H1 (cell line): ENCODE measurements at regions not wholly inside any gene's neighbourhood (a gene's known extent, or its start where the extent isn't known, plus 50 kb on each side); places are given as distances from the start of the nearest gene placed in this dataset.

Experiments
- CTCF ChIA-PET: fragments of 300-600 bp; sonication (Branson Sonifier 250); formaldehyde crosslinking; loops from one replicate; lab custom pipeline; 2021; ENCODE audit not compliant: partially characterized antibody; lab: Charles Lee
- POLR2A ChIA-PET: fragments of 300-600 bp; sonication (Branson Sonifier 250); formaldehyde crosslinking; loops from one replicate; lab custom pipeline; 2021; ENCODE audit warnings: inconsistent platforms; ENCODE audit not compliant: partially characterized antibody; lab: Charles Lee
- DNase-seq, 2 experiments: peaks; one replicate each; pipeline versions ENCODE4 v3.0.0 to v3.0.0-alpha.2; 2010 to 2022; ENCODE audit warnings: low spot score in 2 of 2, low read depth in 1 of 2, mixed read lengths in 1 of 2
- FAIRE-seq: peaks from 2 replicates; lab custom pipeline; 2011; peaks lifted over from hg19 to GRCh38; lab: Jason Lieb, UNC
- H2AFZ ChIP-seq: 2 replicates; pipeline ENCODE4 v1.8.1; 2012; ENCODE audit warnings: low read length, inconsistent platforms
- H2AK5ac ChIP-seq: 2 replicates; pipeline ENCODE4 v1.6.1; 2013; ENCODE audit warnings: low read depth, low read length
- H2BK120ac ChIP-seq: replicated peaks from 2 replicates; pipeline ENCODE3; 2013; ENCODE audit warnings: low read depth, low read length, inconsistent platforms
- H2BK12ac ChIP-seq: 2 replicates; pipeline ENCODE4 v1.6.1; 2013; ENCODE audit warnings: low read depth, low read length
- H2BK15ac ChIP-seq: 2 replicates; pipeline ENCODE4 v1.6.1; 2013; ENCODE audit warnings: low read length
- H2BK20ac ChIP-seq: 2 replicates; pipeline ENCODE4 v1.6.1; 2013; ENCODE audit warnings: low read length
- H2BK5ac ChIP-seq: 2 replicates; pipeline ENCODE4 v1.6.1; 2013; ENCODE audit warnings: low read depth, low read length
- H3K14ac ChIP-seq: 2 replicates; pipeline ENCODE4 v1.6.1; 2013; ENCODE audit warnings: inconsistent platforms; ENCODE audit not compliant: insufficient read length
- H3K18ac ChIP-seq: 2 replicates; pipeline ENCODE4 v1.6.1; 2013; ENCODE audit warnings: low read length; ENCODE audit errors: extremely low read depth
- H3K23ac ChIP-seq: 2 replicates; pipeline ENCODE4 v1.6.1; 2013; ENCODE audit warnings: inconsistent platforms; ENCODE audit not compliant: insufficient read length
- H3K23me2 ChIP-seq: 2 replicates; pipeline ENCODE4 v1.6.1; 2013; ENCODE audit warnings: low read depth, low read length
- H3K27ac ChIP-seq: 2 replicates; pipeline ENCODE4 v1.6.1; 2011; ENCODE audit warnings: low read depth, low read length, inconsistent platforms
- H3K27me3 ChIP-seq, 4 experiments: replicated peaks in 1 of 4; 1 replicate in 1 of 4; 2 replicates in 3 of 4; pipeline versions ENCODE4 v1.6.1 to v1.8.1; 2011 to 2013; ENCODE audit warnings: low read length in 3 of 4, mild to moderate bottlenecking in 3 of 4, inconsistent platforms in 2 of 4, mixed read lengths in 2 of 4, moderate library complexity in 1 of 4; ENCODE audit not compliant: control insufficient read depth in 3 of 4, insufficient read depth in 3 of 4; ENCODE audit errors: extremely low read depth in 1 of 4
- H3K36me3 ChIP-seq, 4 experiments: 2 replicates each; pipeline versions ENCODE4 v1.6.1 to v1.8.1; 2011 to 2013; ENCODE audit warnings: mild to moderate bottlenecking in 4 of 4, low read length in 3 of 4, moderate library complexity in 2 of 4, control low read depth in 1 of 4, inconsistent platforms in 1 of 4; ENCODE audit not compliant: insufficient read depth in 4 of 4, control insufficient read depth in 2 of 4
- H3K4ac ChIP-seq: replicated peaks from 2 replicates; pipeline ENCODE3; 2013; ENCODE audit warnings: low read length, low read depth, mixed read lengths, inconsistent platforms; ENCODE audit not compliant: insufficient read length
- H3K4me1 ChIP-seq, 4 experiments: replicated peaks in 1 of 4; 1 replicate in 1 of 4; 2 replicates in 3 of 4; pipeline versions ENCODE4 v1.6.1 to v1.8.1; 2011 to 2013; ENCODE audit warnings: low read length in 3 of 4, inconsistent platforms in 2 of 4, mixed read lengths in 1 of 4; ENCODE audit not compliant: insufficient read depth in 4 of 4, control insufficient read depth in 3 of 4
- H3K4me2 ChIP-seq, 2 experiments: 2 replicates each; pipeline versions ENCODE4 v1.6.1 to v1.8.1; 2011 to 2013; ENCODE audit warnings: low read depth in 2 of 2, low read length in 2 of 2, control low read depth in 1 of 2, inconsistent platforms in 1 of 2, mild to moderate bottlenecking in 1 of 2; ENCODE audit not compliant: insufficient read depth in 1 of 2
- H3K4me3 ChIP-seq, 4 experiments: fragments of 200-600, 300-600 bp in 1 of 4; sonication (generic), shearing (Covaris generic), sonication (Bioruptor Twin) in 1 of 4; 2 replicates each; pipeline versions ENCODE4 v1.5.1 to v1.8.1; 2011 to 2016; ENCODE audit warnings: low read length in 4 of 4, low read depth in 3 of 4, control low read depth in 2 of 4, inconsistent platforms in 2 of 4, mild to moderate bottlenecking in 2 of 4, mixed read lengths in 1 of 4, moderate library complexity in 1 of 4; ENCODE audit not compliant: insufficient read depth in 2 of 4; ENCODE audit errors: extremely low read depth in 1 of 4
- H3K56ac ChIP-seq: replicated peaks from 2 replicates; pipeline ENCODE3; 2013; ENCODE audit warnings: low read depth, mild to moderate bottlenecking, mixed read lengths, low read length, inconsistent platforms; ENCODE audit not compliant: insufficient read length
- H3K79me1 ChIP-seq: 2 replicates; pipeline ENCODE4 v1.6.1; 2013; ENCODE audit warnings: low read depth, low read length, control low read depth
- H3K79me2 ChIP-seq, 2 experiments: 2 replicates each; pipeline versions ENCODE4 v1.6.1 to v1.8.1; 2012 to 2013; ENCODE audit warnings: low read length in 2 of 2, mild to moderate bottlenecking in 2 of 2, inconsistent platforms in 1 of 2; ENCODE audit not compliant: insufficient read depth in 2 of 2, control insufficient read depth in 1 of 2
- H3K9ac ChIP-seq, 4 experiments: replicated peaks in 1 of 4; 1 replicate in 1 of 4; 2 replicates in 3 of 4; pipeline versions ENCODE4 v1.6.1 to v1.8.1; 2011 to 2013; ENCODE audit warnings: low read depth in 3 of 4, low read length in 3 of 4, control low read depth in 2 of 4, mild to moderate bottlenecking in 2 of 4, moderate library complexity in 2 of 4, inconsistent platforms in 1 of 4; ENCODE audit errors: extremely low read depth in 1 of 4
- H3K9me3 ChIP-seq, 2 experiments: 2 replicates each; pipeline versions ENCODE4 v1.6.1 to v1.8.1; 2012 to 2013; ENCODE audit warnings: mild to moderate bottlenecking in 2 of 2, moderate library complexity in 2 of 2, control low read depth in 1 of 2, inconsistent platforms in 1 of 2, low read depth in 1 of 2, low read length in 1 of 2, mixed read lengths in 1 of 2; ENCODE audit not compliant: insufficient read depth in 2 of 2
- H4K20me1 ChIP-seq, 2 experiments: replicated peaks in 1 of 2; 2 replicates each; pipeline versions ENCODE3 to v1.8.1; 2011 to 2013; ENCODE audit warnings: inconsistent platforms in 2 of 2, low read length in 2 of 2, mild to moderate bottlenecking in 1 of 2; ENCODE audit not compliant: insufficient read depth in 2 of 2, control insufficient read depth in 1 of 2
- H4K5ac ChIP-seq: 2 replicates; pipeline ENCODE4 v1.6.1; 2013; ENCODE audit warnings: low read length, low read depth, mixed read lengths, inconsistent platforms; ENCODE audit not compliant: insufficient read length
- H4K8ac ChIP-seq: 2 replicates; pipeline ENCODE4 v1.8.0; 2013; ENCODE audit warnings: mild to moderate bottlenecking, moderate library complexity, low read length, inconsistent platforms; ENCODE audit not compliant: insufficient read depth; ENCODE audit errors: extremely low read depth
- H4K91ac ChIP-seq: replicated peaks from 2 replicates; pipeline ENCODE3; 2013; ENCODE audit warnings: low read length, mixed read lengths, inconsistent platforms; ENCODE audit not compliant: insufficient read length
- CBX8 ChIP-seq: fragments of 300-800, 300-1000 bp; sonication (generic); IDR thresholded peaks from 2 replicates; pipeline ENCODE4 v1.7.1; 2016; ENCODE audit warnings: low read depth, low read length, borderline replicate concordance
- KDM5A ChIP-seq: fragments of 200-600 bp; IDR thresholded peaks from 2 replicates; pipeline ENCODE4 v1.7.1; 2012; ENCODE audit warnings: mild to moderate bottlenecking, low read length, inconsistent platforms, mixed read lengths
- RFX5 ChIP-seq: IDR thresholded peaks from 2 replicates; pipeline ENCODE4 v1.6.1; 2011; ENCODE audit warnings: low read depth, low read length, improper control_type of control experiment, borderline replicate concordance
- SIN3A ChIP-seq, 2 experiments: IDR thresholded peaks in 1 of 2; conservative IDR thresholded peaks in 1 of 2; 2 replicates each; pipeline ENCODE4 v1.6.1; 2011 to 2012; ENCODE audit warnings: low read length in 2 of 2, improper control_type of control experiment in 1 of 2, low read depth in 1 of 2, mild to moderate bottlenecking in 1 of 2
- SUZ12 ChIP-seq: fragments of 200-600 bp; sonication (generic); IDR thresholded peaks from 2 replicates; pipeline ENCODE4 v1.6.1; 2012; ENCODE audit warnings: mild to moderate bottlenecking, inconsistent platforms, low read length, moderate library complexity, mixed read lengths
- ZNF274 ChIP-seq: IDR thresholded peaks from 2 replicates; pipeline ENCODE4 v1.7.0; 2012; ENCODE audit warnings: low read length, borderline replicate concordance; ENCODE audit errors: extremely low read depth
- WGBS, 2 experiments: shearing (Covaris generic) in 1 of 2; methylation state at CpG; one replicate each; pipeline versions ENCODE4 v1.1.6 to v1.1.7; 2013 to 2015; ENCODE audit warnings: low lambda C conversion rate in 2 of 2, mixed read lengths in 2 of 2, inconsistent platforms in 1 of 2, low coverage in 1 of 2, missing lambda C conversion rate in 1 of 2; ENCODE audit not compliant: insufficient replicate concordance in 2 of 2, insufficient coverage in 1 of 2, insufficient read length in 1 of 2; ENCODE audit errors: extremely low coverage in 1 of 2, missing lambda C conversion rate in 1 of 2; 5-methylcytosine and 5-hydroxymethylcytosine counted together

DNA sequence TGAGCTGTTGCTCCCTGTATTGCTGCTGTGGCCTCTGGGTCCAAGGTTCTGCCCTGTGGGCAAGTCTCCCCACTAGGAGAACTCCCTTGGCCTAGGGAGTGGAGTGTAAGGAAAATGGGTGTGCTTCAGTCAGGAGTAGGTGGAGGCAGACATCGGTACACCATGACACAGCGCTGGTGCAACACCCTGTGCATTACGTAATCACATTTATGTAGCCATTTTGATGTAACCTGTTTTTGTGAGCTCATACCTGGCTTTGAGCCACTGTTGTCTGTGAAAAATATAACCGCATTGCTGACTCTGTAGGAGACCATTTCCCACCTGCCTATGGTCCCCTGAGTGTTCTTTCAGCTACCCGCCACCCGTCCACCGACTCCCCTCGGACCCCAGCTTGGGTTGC is 700.5 kb upstream of the AGA start:
- CTCF ChIA-PET: interaction anchor here (0.8 to 1.0 kb wide), 2 partner anchors 10 to 133 kb away, joined by 3 read pairs; no protein-coding TSS in a partner anchor
- no peak for TF ChIP-seq KDM5A
- no peak for TF ChIP-seq RFX5
- TF ChIP-seq SUZ12: no peak
- TF ChIP-seq CBX8: no peak
- TF ChIP-seq SIN3A (conservative IDR thresholded peaks at IDR 0.05 in 1 of 2, IDR thresholded peaks at IDR 0.05 in 1 of 2; ENCODE audit: low read depth in 1 of 2, low read length in 2 of 2): no peak
- no peak for TF ChIP-seq ZNF274
- WGBS, 2 experiments: 99% methylated on average over 8 of the region's 8 CpGs; no CpG with 5 or more reads in 1 of the 2 experiments

More for the DNA sequence above, 700.5 kb upstream of the AGA start:
- DNase-seq (no peak), FAIRE-seq (no peak)
- Histone ChIP-seq H3K4ac (no peak overlapping the region), H3K18ac (no peak overlapping the region), H3K27ac (no peak overlapping the region), H3K36me3 (no peaks in the 10 kb centered on the region; a peak in 1 of 8 replicates), H3K4me2 (no peak overlapping the region), H3K9me3 (no peaks in the 10 kb centered on the region), H3K27me3 (no peaks in the 10 kb centered on the region), H2BK15ac (no peak overlapping the region), H2BK12ac (no peak overlapping the region), H3K79me1 (no peaks in the 10 kb centered on the region), H4K91ac (no peak overlapping the region), H3K14ac (no peak overlapping the region), H4K5ac (no peak overlapping the region), H3K4me1 (no peaks in the 10 kb centered on the region), H2BK120ac (no peak overlapping the region), H3K56ac (no peak overlapping the region), H3K79me2 (no peaks in the 10 kb centered on the region), H2AFZ (no peak overlapping the region), H3K9ac (no peak overlapping the region), H2BK20ac (no peak overlapping the region), H4K20me1 (no peaks in the 10 kb centered on the region), H4K8ac (no peak overlapping the region), H2AK5ac (no peak overlapping the region), H2BK5ac (no peak overlapping the region), H3K23me2 (no peaks in the 10 kb centered on the region), H3K4me3 (no peak overlapping the region), H3K23ac (no peak overlapping the region)
- POLR2A ChIA-PET: no interaction called here
